Medulla oblongata (tissue), 1 donor: ENCODE measurements at regions not wholly inside any gene's neighbourhood (a gene's known extent, or its start where the extent isn't known, plus 50 kb on each side); places are given as distances from the start of the nearest gene placed in this dataset.

Experiments used
- DNase-seq: peaks from one replicate; pipeline ENCODE4 v3.0.0-alpha.2; 2015; ENCODE audit errors: extremely low spot score

DNA sequence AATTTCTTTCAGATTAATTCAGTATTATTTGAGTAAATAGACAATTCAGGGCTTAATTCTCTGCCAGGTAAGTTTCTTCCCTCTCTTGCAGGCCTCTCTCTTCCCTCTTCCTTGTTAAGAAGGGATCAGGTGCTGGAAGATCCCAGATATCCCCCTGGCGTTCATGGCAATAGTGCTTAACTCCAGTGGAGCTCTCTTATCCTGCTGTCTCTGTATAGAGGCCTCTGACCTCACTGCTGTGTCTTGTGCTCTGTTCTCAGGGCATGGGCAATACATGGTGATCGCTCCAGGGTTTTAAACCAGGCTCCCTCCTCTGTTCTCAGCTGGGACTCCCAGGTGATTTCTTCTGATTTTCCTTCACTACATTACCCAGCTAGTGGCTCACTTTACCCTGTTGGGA is 226.8 kb downstream of the MC4R start:
- DNase-seq = no peak

DNA sequence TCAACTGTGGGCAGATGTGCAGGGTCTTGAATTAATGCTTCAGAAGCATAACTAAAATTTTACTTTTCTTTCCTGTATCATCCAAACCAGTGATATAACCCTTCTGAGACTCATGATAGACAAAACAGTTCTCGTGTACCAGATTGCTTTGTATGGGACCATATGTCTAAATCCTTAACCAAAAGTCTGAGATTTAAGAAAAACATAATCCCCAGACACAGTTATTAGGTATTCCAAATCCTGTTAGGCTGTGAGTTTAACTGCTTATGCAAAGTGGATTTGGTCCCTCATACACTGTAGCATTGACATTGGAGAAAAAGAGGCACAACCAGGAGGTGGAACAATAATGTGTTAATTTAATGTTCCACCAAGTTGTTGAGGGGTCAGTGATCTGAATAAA is 235.0 kb downstream of the PMAIP1 start:
- no peak for DNase-seq

GRCh38 chr18:60130284-60130683 is 230.5 kb downstream of the PMAIP1 start:
- DNase-seq = no peak

DNA sequence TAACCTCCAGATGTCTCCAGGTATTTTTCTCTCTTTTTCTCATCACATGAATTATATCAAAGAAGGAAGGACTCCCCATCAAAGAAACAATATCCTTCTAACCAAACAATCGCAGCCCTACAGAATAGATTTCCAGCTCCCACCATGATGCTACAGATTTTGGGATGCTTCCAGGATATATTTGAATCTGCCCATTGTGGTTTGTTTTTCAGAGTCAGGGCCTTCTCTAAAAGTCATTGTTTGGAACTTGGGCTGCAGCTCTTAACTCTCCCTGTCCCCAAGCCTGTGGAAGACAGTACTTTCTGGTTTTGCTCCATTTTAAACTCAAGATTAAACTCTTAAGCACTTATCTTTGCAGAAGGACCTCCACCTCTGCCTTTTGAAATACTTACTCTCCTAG is 223.2 kb downstream of the PMAIP1 start:
- peak; percentile 89 for DNase-seq

DNA sequence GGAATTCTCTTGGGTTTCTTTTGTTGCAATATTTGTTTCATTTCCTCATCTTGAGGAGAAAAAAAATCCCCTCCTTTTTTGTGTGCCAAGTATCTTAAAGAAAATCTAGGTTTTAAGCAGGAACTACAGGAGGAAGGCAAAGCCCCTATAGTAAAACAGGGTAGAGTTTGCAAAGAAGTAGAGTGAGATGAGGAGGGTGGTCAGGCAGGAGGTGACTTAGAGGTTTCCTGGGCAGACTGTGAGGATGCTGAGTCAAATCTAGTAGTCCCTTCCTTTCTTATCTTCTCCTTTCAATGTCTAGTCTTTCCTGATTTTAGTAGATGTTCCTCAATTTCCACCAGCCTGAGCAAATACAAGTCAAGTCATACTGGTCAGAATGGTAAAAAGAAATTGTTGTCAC is 222.5 kb downstream of the PMAIP1 start:
- peak; percentile 23 for DNase-seq

- DNase-seq = no peak
Observed at GRCh38 chr18:60120231-60120750, 220.5 kb downstream of the PMAIP1 start.

GRCh38 chr18:60117321-60117720 is 217.5 kb downstream of the PMAIP1 start:
- no peak for DNase-seq

DNA sequence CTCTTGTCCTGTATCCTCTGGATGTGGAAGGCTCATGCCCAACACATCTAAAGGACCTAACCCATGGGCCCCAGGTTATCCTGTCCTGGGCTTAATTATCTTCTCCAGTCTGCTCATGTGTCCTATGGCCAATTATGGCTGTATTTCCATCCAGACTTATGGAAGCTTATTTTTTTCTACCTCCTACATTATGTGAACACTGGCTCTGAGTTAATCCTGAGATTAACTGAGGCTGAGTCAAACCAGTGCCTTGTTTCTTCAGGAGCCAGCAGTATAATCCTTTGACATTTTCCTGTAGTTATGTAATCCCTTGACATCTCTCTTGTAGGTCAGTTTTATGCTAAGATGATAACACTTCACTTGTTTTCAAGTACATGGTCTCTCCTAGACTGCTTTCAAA is 213.6 kb downstream of the PMAIP1 start:
- no peak for DNase-seq

DNA sequence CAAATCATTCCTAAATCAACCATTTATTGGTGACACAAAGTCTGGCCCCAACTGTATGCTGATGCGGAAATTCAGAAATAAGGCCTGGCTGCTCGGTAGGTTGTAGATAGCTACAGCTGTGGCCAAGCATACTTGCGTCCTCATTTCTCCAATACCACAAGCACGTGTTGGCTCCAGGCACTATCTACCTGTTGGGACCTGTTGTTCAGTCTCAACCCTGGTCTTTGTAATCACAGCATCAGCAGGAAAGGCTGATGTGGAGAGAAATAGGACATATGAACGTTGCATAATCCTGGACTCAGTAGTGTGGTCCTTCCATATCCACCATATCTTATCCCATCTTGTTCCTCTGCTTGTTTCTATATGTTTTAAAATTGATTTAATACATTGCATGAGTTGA is 212.6 kb downstream of the PMAIP1 start:
- no peak for DNase-seq

DNA sequence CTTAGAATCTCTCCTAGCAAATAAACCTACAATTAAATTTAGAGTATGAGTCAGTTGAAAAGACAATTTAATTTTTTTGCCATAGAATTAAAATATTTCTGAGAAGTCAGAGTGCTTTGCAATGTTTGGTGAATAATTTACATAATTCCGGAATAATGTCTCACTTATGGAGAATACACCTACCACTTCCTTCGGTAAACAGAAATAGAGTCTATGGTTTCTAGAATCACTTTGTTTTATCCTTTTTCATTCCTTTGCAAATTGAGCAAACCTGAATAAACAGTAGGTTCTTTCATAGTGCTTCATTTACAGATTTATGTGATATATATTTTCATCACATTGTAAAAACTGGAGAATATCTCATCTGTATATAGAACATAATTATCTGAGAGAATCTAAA is 211.7 kb downstream of the PMAIP1 start:
- DNase-seq = no peak

- no peak for DNase-seq
Observed at GRCh38 chr18:60110836-60111235, 211.0 kb downstream of the PMAIP1 start.

GRCh38 chr18:60100778-60101177 is 201.0 kb downstream of the PMAIP1 start:
- DNase-seq = no peak

- DNase-seq = no peak
Observed at GRCh38 chr18:60099709-60100108, 199.9 kb downstream of the PMAIP1 start.

DNA sequence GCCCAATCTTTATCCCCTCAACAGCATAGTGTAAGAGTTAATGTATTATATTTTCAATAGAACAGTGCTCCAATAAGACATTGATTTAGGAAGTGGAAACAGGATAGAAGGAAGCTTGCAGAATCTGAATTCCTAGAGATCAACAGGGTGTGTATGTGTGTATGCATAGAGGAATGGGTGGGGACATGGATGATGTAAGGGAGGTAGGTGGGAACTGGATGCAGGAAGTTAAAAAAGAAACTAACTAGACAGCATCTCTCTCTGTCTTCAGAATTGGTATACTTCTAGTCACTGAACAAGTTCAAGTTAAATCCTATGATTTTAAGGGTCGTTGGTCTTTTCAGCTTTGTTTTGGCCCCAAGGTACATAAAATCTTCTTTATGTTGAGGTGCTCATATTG is 196.6 kb downstream of the PMAIP1 start:
- no peak for DNase-seq

DNA sequence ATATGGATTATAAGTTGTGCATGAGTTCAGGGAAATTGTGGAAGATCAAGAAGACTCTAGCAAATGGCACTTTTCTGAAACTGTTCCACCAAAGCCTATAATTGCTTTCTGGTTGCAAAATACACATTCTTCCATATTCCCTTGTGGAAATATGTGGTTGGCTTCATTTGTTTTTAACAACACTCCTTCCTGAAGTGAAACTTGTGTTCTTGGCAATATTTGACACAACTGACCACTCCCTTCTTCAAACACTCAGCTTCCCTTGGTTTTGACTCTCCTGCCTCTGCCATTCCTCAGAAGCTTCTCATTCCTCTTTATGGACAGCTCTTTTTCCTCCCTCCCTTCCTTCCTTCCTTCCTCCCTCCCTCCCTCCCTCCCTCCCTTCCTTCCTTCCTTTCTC is 192.3 kb downstream of the PMAIP1 start:
- no peak for DNase-seq

DNA sequence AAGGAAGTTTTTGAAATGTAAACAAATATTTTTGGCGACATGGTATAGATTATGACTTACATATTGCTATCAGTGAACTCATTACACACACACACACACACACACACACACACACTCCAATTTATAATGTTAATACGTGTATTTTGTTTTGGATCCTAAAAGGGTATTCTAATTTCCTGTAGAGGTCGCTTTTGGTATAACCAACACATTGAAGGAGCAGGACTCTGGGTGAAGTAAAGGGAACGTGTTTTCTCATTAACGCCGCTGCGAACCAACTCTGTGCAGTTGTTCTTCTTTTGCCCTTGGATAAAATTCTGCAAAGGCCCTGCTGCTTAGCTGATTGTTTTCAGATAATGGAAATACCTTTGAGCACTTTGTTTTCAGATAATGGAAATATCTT is 190.4 kb downstream of the PMAIP1 start:
- peak; percentile 60 for DNase-seq

DNA sequence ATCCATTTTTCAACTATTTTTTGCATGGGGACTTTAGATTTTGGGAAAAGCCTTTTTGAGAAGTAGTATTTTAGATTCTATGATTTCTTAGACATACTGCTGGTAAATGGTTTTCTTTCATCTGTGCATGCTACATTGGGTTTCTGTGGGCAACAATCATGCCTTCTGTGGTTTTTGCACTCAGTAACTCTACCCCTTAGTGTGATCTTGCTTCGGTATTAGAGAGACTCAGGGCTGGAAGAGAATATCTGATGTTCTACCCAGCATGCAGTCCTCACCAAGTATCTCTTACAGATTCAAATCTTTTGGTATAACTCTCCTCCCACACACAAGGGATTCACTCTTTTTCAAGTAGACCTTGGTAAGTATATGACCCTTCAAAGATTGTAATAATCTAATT is 183.0 kb downstream of the PMAIP1 start:
- no peak for DNase-seq

- DNase-seq = no peak
Observed at GRCh38 chr18:60082282-60082681, 182.5 kb downstream of the PMAIP1 start.

GRCh38 chr18:60075477-60075876 is 175.7 kb downstream of the PMAIP1 start:
- DNase-seq = no peak

DNA sequence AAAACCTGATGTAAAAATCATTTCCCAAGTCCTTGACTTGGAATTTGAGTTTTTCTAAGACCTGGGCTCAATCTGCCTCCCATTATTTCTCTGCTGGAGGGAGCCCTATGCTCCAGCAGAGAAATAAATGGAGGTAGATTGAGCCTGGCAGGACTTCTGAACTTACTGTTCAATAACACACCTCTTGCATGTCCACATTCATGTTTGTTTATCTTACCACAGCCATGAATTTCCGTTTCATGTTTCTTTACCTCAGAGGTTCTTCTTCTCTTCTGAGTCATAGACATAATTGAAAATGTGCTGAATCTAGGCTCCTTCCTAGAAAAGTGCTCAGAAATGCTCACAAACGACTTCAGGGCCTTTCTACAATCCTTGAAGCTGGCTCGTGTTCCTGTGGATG is 170.8 kb downstream of the PMAIP1 start:
- DNase-seq = no peak

DNA sequence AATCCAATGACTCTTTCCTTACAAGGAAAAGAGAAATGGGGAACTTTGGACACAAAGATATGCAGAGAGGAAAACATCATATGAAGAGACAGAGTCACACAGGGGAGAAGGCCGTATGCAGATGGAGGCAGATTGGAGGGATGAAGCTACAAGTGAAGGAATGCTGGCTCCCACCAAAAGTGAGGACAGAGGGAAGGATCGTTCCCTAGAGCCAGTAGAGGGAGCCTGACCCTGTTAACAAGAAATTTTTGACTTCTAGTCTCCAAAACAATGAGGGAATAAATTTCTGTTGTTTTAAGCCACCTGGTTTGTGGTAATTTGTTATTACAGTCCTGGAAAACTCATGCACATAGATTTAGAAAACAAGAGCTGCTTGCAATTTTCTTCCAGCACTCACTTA is 169.3 kb downstream of the PMAIP1 start:
- DNase-seq = no peak

GRCh38 chr18:60067426-60068210 is 167.8 kb downstream of the PMAIP1 start:
- no peak for DNase-seq

DNA sequence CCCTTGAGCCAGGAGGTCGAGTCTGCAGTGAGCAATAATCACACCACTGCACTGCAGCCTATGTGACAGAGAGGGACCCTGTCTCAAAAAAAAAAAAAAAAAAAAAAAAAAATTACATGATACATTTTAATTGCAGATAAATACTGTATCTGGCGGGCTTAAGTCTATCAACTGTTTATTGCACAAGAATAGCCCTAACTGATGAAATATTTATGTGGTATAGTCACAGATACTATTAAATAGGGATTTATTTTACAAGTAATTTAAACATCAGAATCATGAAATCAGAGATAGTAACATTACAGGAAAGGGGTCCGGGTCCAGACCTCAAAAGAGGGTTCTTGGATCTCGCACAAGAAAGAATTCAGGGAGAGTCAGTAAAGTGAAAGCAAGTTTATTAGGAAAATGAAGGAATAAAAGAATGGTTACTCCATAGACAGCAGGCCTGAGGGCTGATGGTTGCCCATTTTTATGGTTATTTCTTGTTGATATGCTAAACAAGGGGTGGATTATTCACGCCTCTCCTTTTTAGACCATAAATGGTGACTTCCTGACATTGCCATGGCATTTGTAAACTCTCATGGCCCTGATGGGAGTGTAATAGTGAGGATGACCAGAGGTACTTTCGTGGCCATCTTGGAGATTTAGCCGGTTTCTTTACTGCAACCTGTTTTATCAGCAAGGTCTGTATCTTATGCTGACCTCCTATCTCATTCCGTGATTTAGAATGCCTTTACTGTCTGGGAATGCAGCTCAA is 166.6 kb downstream of the PMAIP1 start:
- no peak for DNase-seq
